ENCODE measurements at regions not wholly inside any gene's neighbourhood (a gene's known extent, or its start where the extent isn't known, plus 50 kb on each side); places are given as distances from the start of the nearest gene placed in this dataset.

- TF ChIP-seq POLR2AphosphoS5 (IDR thresholded peaks at IDR 0.05; ENCODE audit: low read depth, low read length) (no peak), TAF1 (IDR thresholded peaks at IDR 0.05; ENCODE audit: low read depth, low read length) (no peak), POLR2A (IDR thresholded peaks at IDR 0.05; ENCODE audit: low read depth, low read length) (no peak)
These were observed 81.8 kb downstream of the GLUL start for GRCh38 chr1:182309631-182310351.
